Right lobe of liver (tissue), 6 donors: ENCODE measurements at regions not wholly inside any gene's neighbourhood (a gene's known extent, or its start where the extent isn't known, plus 50 kb on each side); places are given as distances from the start of the nearest gene placed in this dataset.

ENCODE experiments used
- ATAC-seq, 4 donors: fragments of 200-7000 bp; cut with Tn5 transposase; one replicate each; pipeline ENCODE4 v1.9.1; 2020; ENCODE audit warnings: mild to moderate bottlenecking in 4 of 4, moderate library complexity in 4 of 4
- DNase-seq, 3 donors: peaks; one replicate each; pipeline ENCODE4 v3.0.0-alpha.2; 2020
- H3K27ac ChIP-seq, 3 donors: fragments of 200-600 bp; one replicate each; pipeline ENCODE4 v1.8.0; 2022
- H3K27me3 ChIP-seq, 2 donors: fragments of 200-600 bp; one replicate each; pipeline ENCODE4 v1.8.0; 2022
- H3K36me3 ChIP-seq, 4 donors: fragments of 200-600 bp; sonication (generic) in 1 of 4; one replicate each; pipeline versions ENCODE4 v1.5.1 to v1.8.0; 2017 to 2022; ENCODE audit warnings: control low read depth in 1 of 4
- H3K4me1 ChIP-seq, 4 donors: fragments of 200-600 bp; sonication (generic) in 1 of 4; one replicate each; pipeline versions ENCODE4 v1.5.1 to v1.8.0; 2017 to 2022; ENCODE audit warnings: control low read depth in 1 of 4
- H3K4me3 ChIP-seq, 3 donors: fragments of 200-600 bp; one replicate each; pipeline ENCODE4 v1.8.0; 2022
- H3K9me3 ChIP-seq, 4 donors: fragments of 200-600 bp; sonication (generic) in 1 of 4; one replicate each; pipeline versions ENCODE4 v1.5.1 to v1.8.0; 2017 to 2022; ENCODE audit warnings: control low read depth in 1 of 4
- CTCF ChIP-seq, 4 donors: fragments of 200-600 bp in 3 of 4; fragments of 450-650 bp in 1 of 4; IDR thresholded peaks; one replicate each; pipeline versions ENCODE4 v1.5.1 to v1.8.0; 2016 to 2022; ENCODE audit warnings: antibody characterized with exemption in 4 of 4, mild to moderate bottlenecking in 2 of 4
- POLR2A ChIP-seq: fragments of 450-650 bp; IDR thresholded peaks from one replicate; pipeline ENCODE4 v1.6.1; 2017; ENCODE audit warnings: antibody characterized with exemption, mild to moderate bottlenecking
- WGBS: methylation state at CpG from one replicate; pipeline ENCODE4 v1.1.6; 2018; ENCODE audit warnings: low coverage, low lambda C conversion rate; ENCODE audit not compliant: insufficient coverage; ENCODE audit errors: missing lambda C conversion rate; 5-methylcytosine and 5-hydroxymethylcytosine counted together
- intact Hi-C, 2 donors: fragments of 100-400 bp; cut with DNase I; formaldehyde crosslinking; loops; one replicate each; pipeline versions ENCODE4 v1.11.2 to v1.14.1; 2022
- donor health status: DM: no; HTN: yes; CAD: no.
- donor health status: DM: no; HTN: no; CAD: no.
- donor health status: DM: no; HTN: no; CAD: no.
- donor health status: DM: no; HTN: yes; CAD: no.
- donor health status: DM: no; HTN: yes; CAD: no.

GRCh38 chr15:48006031-48006511 is 114.7 kb upstream of the SLC24A5 start:
- H3K9me3 ChIP-seq: no peaks in the 10 kb centered on the region
- ATAC-seq (no peak), DNase-seq (no peak)
- no peak overlapping the region for H3K4me3 ChIP-seq
- no peak for TF ChIP-seq POLR2A
- TF ChIP-seq CTCF (IDR thresholded peaks at IDR 0.05): no peak
- no peaks in the 10 kb centered on the region for H3K4me1 ChIP-seq
- intact Hi-C loops: no loop called here
- H3K27me3 ChIP-seq: no peaks in the 10 kb centered on the region
- no peak overlapping the region for H3K27ac ChIP-seq
- WGBS: 67% methylated on average over 7 of the region's 7 CpGs
- no peaks in the 10 kb centered on the region for H3K36me3 ChIP-seq

- H3K4me3 ChIP-seq: no peak overlapping the region
- no peaks in the 10 kb centered on the region for H3K9me3 ChIP-seq
- no peaks in the 10 kb centered on the region for H3K36me3 ChIP-seq
- TF ChIP-seq CTCF (IDR thresholded peaks at IDR 0.05): no peak
- TF ChIP-seq POLR2A: no peak
- H3K4me1 ChIP-seq: no peaks in the 10 kb centered on the region
- 68% methylated on average over 4 of the region's 4 CpGs for WGBS
- intact Hi-C loops: no loop called here
- ATAC-seq (no peak), DNase-seq (no peak)
- no peaks in the 10 kb centered on the region for H3K27me3 ChIP-seq
- no peak overlapping the region for H3K27ac ChIP-seq
Observed at GRCh38 chr15:48010316-48010715, 110.5 kb upstream of the SLC24A5 start.

GRCh38 chr15:48012191-48012590 is 108.6 kb upstream of the SLC24A5 start:
- DNase-seq (no peak), ATAC-seq (no peak)
- intact Hi-C loops: no loop called here
- no peaks in the 10 kb centered on the region for H3K36me3 ChIP-seq
- 49% methylated on average over 3 of the region's 3 CpGs for WGBS
- TF ChIP-seq CTCF (IDR thresholded peaks at IDR 0.05) (no peak), POLR2A (no peak)
- no peaks in the 10 kb centered on the region for H3K4me1 ChIP-seq
- no peak overlapping the region for H3K4me3 ChIP-seq
- H3K27ac ChIP-seq: no peak overlapping the region
- no peaks in the 10 kb centered on the region for H3K9me3 ChIP-seq
- no peaks in the 10 kb centered on the region for H3K27me3 ChIP-seq

- H3K9me3 ChIP-seq: no peaks in the 10 kb centered on the region
- H3K36me3 ChIP-seq: no peaks in the 10 kb centered on the region
- no peak overlapping the region for H3K4me3 ChIP-seq
- no peaks in the 10 kb centered on the region for H3K27me3 ChIP-seq
- no peak overlapping the region for H3K27ac ChIP-seq
- TF ChIP-seq POLR2A: no peak
- no peak for TF ChIP-seq CTCF (IDR thresholded peaks at IDR 0.05)
- 78% methylated on average over 3 of the region's 3 CpGs for WGBS
- DNase-seq (no peak), ATAC-seq (no peak)
- H3K4me1 ChIP-seq: no peaks in the 10 kb centered on the region
- intact Hi-C loops: no loop called here
Observed at GRCh38 chr15:48016865-48017264, 103.9 kb upstream of the SLC24A5 start.

GRCh38 chr15:48017747-48018146 is 103.0 kb upstream of the SLC24A5 start:
- no peaks in the 10 kb centered on the region for H3K9me3 ChIP-seq
- ATAC-seq (no peak), DNase-seq (no peak)
- H3K27me3 ChIP-seq: no peaks in the 10 kb centered on the region
- no peak overlapping the region for H3K27ac ChIP-seq
- no peaks in the 10 kb centered on the region for H3K36me3 ChIP-seq
- no peaks in the 10 kb centered on the region for H3K4me1 ChIP-seq
- 53% methylated on average over 3 of the region's 3 CpGs for WGBS
- H3K4me3 ChIP-seq: no peak overlapping the region
- TF ChIP-seq CTCF (IDR thresholded peaks at IDR 0.05) (no peak), POLR2A (no peak)
- intact Hi-C loops: no loop called here
